ENCODE measurements at regions not wholly inside any gene's neighbourhood (a gene's known extent, or its start where the extent isn't known, plus 50 kb on each side); places are given as distances from the start of the nearest gene placed in this dataset.
A peak's percentile ranks its signal among the peaks of the same experiment; 100 is the strongest.
"Not testable (repeated sequence)": the region's sequence is repeated elsewhere in the genome, so short reads cannot be mapped to it uniquely, and the experiment has no call there.

- DNase-seq, result no peak
These were observed 181.6 kb downstream of the HNRNPD start for GRCh38 chr4:82192017-82192673.

- DNase-seq, result no peak
These were observed 192.0 kb downstream of the HNRNPD start for GRCh38 chr4:82181789-82182188.

DNA sequence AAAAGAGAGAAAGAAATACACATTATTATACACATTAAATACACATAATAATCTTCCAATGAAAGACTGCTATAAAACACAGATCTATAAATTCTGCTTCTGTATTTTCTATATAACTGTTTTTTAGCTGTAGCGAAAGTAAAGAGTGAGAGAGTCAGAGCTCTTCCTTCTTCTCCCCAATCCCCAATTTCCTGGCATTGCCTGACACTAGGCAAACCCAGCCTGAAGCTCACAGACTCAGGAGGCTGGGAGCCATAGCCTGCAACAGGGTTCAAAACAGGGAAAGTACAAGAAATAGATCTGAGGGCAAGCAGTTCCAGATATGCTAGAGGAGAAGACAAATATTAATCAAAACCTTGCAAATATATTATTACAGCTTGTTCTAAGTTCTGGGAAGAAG, 201.6 kb downstream of the HNRNPD start:
- DNase-seq, result no peak

DNA sequence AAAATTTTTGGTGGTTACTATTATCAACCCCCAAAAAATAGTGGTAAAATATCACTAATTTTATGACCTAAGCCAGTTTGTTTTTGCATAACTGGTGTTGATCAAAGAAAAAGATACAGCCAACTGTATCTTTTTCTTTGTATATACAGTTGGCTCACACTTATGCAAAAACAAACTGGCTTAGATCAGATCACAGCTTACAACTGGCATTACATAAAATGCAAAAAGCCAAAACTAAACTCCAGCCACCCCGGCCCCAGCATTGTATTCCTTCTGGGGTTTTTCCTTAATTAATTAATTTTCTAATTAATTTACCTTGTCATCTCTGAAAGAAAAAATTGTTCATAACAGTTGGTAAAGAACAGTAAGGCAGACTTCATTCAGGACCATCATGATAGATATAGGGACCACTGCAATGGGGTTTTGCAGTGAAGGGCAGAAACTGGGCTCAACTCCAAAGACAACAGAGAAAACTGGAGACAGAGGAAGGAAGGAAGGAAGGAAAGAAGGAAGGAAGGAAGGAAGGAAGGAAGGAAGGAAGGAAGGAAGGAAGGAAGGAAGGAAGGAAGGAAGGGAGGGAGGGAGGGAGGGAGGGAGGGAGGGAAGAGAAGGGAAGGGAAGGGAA, 202.1 kb downstream of the HNRNPD start:
- no peak for DNase-seq

DNA sequence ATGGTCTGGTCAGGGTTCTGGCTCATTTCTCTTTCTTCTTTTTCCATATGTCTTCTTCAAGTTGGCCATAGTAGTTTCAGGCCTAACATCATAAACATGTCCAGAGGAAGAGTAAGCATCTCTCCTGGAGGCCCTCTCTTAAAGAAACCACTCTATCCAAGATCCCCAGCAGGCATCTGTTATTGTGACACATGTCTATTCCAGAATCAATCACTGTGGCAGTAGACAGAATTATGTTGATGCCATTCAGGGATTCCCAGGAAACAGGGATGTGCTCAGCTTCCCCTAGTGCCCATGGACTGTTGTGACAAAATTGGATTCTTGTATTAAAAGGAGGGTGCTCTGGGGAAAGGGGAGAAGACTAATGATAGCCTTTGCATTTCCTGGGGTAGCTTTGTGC, 224.0 kb downstream of the HNRNPD start:
- no peak for DNase-seq

GRCh38 chr4:82145850-82146249, 227.9 kb downstream of the HNRNPD start:
- no peak for DNase-seq

DNA sequence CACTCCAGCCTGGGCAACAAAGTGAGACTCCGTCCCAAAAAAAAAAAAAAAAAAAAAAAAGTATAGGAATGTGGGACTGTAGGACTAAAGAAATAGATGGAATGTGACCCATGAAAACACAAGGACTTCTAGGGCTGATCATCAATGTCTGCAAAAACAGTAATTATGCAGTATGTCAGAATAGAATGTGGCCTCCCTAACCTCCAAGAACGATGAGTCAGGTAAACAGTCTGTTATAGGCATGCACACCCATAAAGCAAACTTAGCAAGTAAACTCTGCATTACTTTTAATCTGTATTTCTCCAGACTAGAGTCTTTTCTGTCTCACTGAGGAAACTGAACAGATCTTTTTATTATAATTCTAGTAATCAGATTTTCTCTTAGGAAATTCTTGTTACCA, 233.4 kb downstream of the HNRNPD start:
- DNase-seq, result no peak

DNA sequence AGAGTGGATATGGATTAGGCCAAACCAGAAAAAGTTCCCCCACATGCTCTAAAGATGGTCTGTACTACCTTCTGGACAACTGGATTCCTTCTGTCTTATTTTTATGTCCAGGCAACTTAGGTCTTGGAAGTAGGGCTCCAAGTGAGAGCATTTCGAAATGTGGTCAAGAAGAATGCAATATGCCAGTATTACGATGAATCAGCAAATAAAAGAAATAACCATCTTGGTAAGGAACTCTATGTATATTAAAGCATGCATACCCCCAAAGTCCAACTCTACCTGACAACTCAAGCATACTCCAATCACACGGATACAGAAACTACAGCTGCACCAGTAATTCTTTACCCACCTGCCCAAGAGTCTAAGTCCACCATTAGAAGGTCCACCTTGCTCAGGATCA, 234.5 kb downstream of the HNRNPD start:
- no peak for DNase-seq

- DNase-seq, result no peak
These were observed 235.4 kb downstream of the HNRNPD start for GRCh38 chr4:82138374-82138773.

GRCh38 chr4:82136161-82136801, 237.5 kb downstream of the HNRNPD start:
- no peak for DNase-seq

GRCh38 chr4:82128355-82128754, 245.4 kb downstream of the HNRNPD start:
- DNase-seq, result no peak

GRCh38 chr4:82126512-82127040, 247.2 kb downstream of the HNRNPD start:
- no peak for DNase-seq

DNA sequence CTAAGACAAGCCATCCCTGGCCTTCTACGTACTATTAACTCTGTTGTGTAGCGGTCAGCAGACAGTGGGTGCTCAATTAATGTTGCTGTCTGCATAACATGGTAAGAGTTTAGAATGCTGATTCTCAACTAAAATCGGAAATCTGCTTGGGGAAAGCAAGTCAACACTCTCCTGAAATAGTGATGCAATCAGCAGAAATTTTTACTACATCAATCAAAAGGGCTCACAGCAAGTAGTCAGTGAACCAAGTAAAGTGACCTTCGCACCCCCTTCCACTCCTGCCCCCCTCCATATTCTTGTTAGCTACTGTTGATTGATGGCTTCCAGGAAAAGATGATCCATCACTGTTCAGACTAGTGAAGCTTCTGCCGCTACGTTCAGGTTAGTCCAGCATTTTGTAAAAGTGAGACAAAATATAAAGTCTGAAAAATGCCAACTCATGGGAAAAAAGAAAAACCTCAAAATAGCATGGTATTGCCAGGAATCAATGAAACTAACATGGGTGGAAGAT, 247.9 kb downstream of the HNRNPD start:
- no peak for DNase-seq

GRCh38 chr4:82124932-82125786, 248.6 kb downstream of the HNRNPD start:
- DNase-seq, result no peak

DNA sequence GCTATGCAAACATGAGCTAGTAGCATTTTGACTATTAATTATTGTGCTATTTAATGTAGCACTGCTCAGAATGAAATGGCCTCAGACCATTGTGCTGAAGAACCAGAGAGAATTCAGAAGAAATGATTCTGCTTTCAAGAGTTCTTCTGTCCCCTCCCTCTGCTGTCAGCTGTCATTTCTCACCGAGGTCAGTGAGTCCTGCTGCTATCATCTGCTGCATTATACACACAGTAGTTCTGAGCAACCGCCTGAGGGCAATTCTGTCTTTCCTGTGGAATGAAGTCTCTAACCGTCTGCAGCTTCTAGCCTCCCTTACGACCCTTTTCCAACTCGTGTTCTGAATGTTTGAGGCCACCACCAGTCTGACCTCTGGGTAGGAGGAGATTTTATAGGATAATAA, 249.4 kb downstream of the HNRNPD start:
- no peak for DNase-seq

GRCh38 chr4:82123934-82124333, 249.9 kb downstream of the HNRNPD start:
- no peak for DNase-seq

- not testable (repeated sequence) for DNase-seq
These were observed 258.6 kb downstream of the HNRNPD start for GRCh38 chr4:82115183-82115582.

DNA sequence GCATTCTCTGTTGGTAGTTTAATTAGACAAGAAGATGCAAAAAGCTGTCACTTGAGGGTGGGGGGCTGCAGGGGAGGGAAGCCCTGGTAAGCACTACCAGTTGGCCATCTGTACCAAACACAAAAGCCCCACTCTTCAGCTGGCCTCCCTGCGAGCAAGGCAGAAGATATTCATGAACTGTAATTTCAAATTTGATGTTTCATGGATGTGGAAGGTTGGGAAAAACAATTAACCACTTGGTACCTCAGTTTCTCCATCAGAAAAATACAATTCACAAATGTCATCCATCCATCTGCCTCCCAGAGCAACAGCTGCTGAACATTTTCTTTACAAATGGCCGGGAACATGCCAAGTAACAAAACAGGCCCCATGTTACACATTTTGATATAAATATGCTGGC, 265.3 kb downstream of the HNRNPD start:
- DNase-seq, result no peak

- no peak for DNase-seq
These were observed 269.2 kb downstream of the HNRNPD start for GRCh38 chr4:82104578-82104977.

DNA sequence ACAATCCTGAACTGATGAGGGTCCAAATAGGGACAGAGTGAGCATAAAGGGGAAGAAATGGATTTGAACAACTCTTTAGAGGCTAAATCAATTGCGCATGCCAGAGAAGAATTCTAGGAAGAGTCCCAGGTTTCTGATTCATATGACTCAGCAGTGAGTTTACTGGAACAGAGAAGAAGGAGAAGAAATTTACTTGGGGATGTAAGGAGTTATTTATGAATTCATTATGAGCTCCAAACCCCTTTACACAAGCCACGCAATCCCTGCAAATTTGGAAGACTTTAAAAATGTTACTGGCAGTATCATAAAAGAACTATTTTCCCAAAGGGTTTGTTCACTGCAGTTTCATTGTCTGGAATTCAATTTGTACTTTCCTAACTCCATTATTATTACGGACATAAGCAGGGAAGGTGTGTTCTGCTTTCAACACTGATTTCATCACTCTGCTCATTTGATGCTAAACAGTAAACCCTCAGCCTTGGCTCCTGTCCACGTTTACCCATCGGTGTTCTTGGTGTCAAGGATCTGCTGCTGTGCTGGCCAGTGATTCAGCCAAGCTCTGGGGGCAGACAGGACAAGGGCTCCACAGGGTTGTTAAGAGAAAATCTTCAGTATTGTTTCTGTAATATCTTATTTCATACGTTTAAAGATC, 273.7 kb downstream of the HNRNPD start:
- peak; percentile 65 to 82 (median 75) for DNase-seq

GRCh38 chr4:82097504-82097903, 276.3 kb downstream of the HNRNPD start:
- DNase-seq, result no peak

Measured in muscle of back (tissue), 3 donors.